Loucy (cell line): ENCODE measurements at regions not wholly inside any gene's neighbourhood (a gene's known extent, or its start where the extent isn't known, plus 50 kb on each side); places are given as distances from the start of the nearest gene placed in this dataset.

Source experiments
- CTCF ChIP-seq: fragments of 200-600 bp; sonication (generic); conservative IDR thresholded peaks from 2 replicates; pipeline ENCODE4 v1.5.1; 2014; ENCODE audit warnings: mild to moderate bottlenecking, antibody characterized with exemption, low read length
- EZH2phosphoT487 ChIP-seq: fragments of 200-600 bp; IDR thresholded peaks from 2 replicates; pipeline ENCODE4 v1.6.1; 2018; ENCODE audit warnings: antibody characterized with exemption, mild to moderate bottlenecking, moderate library complexity, borderline replicate concordance

DNA sequence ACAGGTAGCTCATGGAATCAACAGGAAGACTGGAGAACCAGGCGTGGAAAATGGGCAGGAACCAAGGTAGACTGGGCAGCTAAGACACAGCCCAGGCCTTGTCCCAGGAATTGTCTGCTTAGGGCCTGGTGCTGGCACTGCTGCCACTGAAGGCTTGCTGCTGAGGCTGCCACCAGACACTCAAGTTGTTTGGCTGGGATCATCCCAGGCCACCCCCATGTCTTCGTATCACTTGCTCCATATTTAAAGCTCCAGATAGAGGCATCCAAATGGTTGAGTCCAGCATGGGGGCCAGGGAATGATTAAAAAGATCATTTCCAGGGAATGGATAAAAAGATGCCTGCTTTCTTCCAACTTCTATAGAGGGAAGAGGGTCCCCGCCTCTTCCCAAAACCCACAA lies 107.4 kb upstream of the GADD45A start:
- TF ChIP-seq CTCF (no peak), EZH2phosphoT487 (no peak)
